ENCODE measurements at regions not wholly inside any gene's neighbourhood (a gene's known extent, or its start where the extent isn't known, plus 50 kb on each side); places are given as distances from the start of the nearest gene placed in this dataset.

- no peak for TF ChIP-seq EZH2phosphoT487 (IDR thresholded peaks at IDR 0.05; ENCODE audit: low read depth)
- no peak for TF ChIP-seq CTCF (IDR thresholded peaks at IDR 0.05; ENCODE audit: low read depth, low read length)
Observed at GRCh38 chrX:38859602-38860001, 58.3 kb downstream of the MID1IP1 start.

Data from OCI-LY3 (cell line).